ENCODE measurements at regions not wholly inside any gene's neighbourhood (a gene's known extent, or its start where the extent isn't known, plus 50 kb on each side); places are given as distances from the start of the nearest gene placed in this dataset.

GRCh38 chr5:179487145-179487544 lies 63.2 kb upstream of the RUFY1 start:
- H3K9me3 Mint-ChIP-seq, result no peaks in the 10 kb centered on the region
- TF ChIP-seq CTCF (IDR thresholded peaks at IDR 0.05), result no peak
- intact Hi-C loops (cut with micrococcal nuclease), result no loop called here
- no peak overlapping the region for H3K27ac Mint-ChIP-seq
- ATAC-seq (ENCODE audit: low read depth), result no peak
- H3K27me3 Mint-ChIP-seq, result peaks cover 4% of the 10 kb centered on the region
- ChIA-PET CTCF (no interaction called here), POLR2A (no interaction called here)
- no peaks in the 10 kb centered on the region for H3K4me1 Mint-ChIP-seq
- no peak for DNase-seq
- H3K36me3 Mint-ChIP-seq (ENCODE audit: low read depth), result no peaks in the 10 kb centered on the region
- H3K4me3 Mint-ChIP-seq, result no peak overlapping the region

GRCh38 chr5:179486596-179487051 lies 63.7 kb upstream of the RUFY1 start:
- ATAC-seq (ENCODE audit: low read depth) (no peak), DNase-seq (no peak)
- Mint-ChIP-seq H3K27me3 (peaks cover 4% of the 10 kb centered on the region), H3K36me3 (ENCODE audit: low read depth) (no peaks in the 10 kb centered on the region), H3K27ac (no peak overlapping the region), H3K9me3 (no peaks in the 10 kb centered on the region), H3K4me1 (no peaks in the 10 kb centered on the region), H3K4me3 (no peak overlapping the region)
- TF ChIP-seq CTCF (IDR thresholded peaks at IDR 0.05), result no peak
- intact Hi-C loops (cut with micrococcal nuclease), result no loop called here
- CTCF ChIA-PET, result no interaction called here
- POLR2A ChIA-PET, result no interaction called here

- no peak for ATAC-seq (ENCODE audit: low read depth)
- no peaks in the 10 kb centered on the region for H3K4me1 Mint-ChIP-seq
- H3K36me3 Mint-ChIP-seq (ENCODE audit: low read depth), result no peaks in the 10 kb centered on the region
- H3K4me3 Mint-ChIP-seq, result no peak overlapping the region
- no peak for TF ChIP-seq CTCF (IDR thresholded peaks at IDR 0.05)
- no peak for DNase-seq
- no peak overlapping the region for H3K27ac Mint-ChIP-seq
- ChIA-PET POLR2A (no interaction called here), CTCF (no interaction called here)
- no peaks in the 10 kb centered on the region for H3K9me3 Mint-ChIP-seq
- peaks cover 4% of the 10 kb centered on the region for H3K27me3 Mint-ChIP-seq
- intact Hi-C loops (cut with micrococcal nuclease), result no loop called here
Measured at GRCh38 chr5:179485845-179486575, 64.3 kb upstream of the RUFY1 start.

GRCh38 chr5:179484761-179485160 lies 65.6 kb upstream of the RUFY1 start:
- Mint-ChIP-seq H3K4me1 (no peaks in the 10 kb centered on the region), H3K36me3 (ENCODE audit: low read depth) (no peaks in the 10 kb centered on the region), H3K9me3 (peaks cover 1% of the 10 kb centered on the region), H3K27ac (no peak overlapping the region), H3K4me3 (no peak overlapping the region), H3K27me3 (peaks cover 4% of the 10 kb centered on the region)
- no peak for TF ChIP-seq CTCF (IDR thresholded peaks at IDR 0.05)
- ATAC-seq (ENCODE audit: low read depth), result no peak
- intact Hi-C loops (cut with micrococcal nuclease), result no loop called here
- ChIA-PET POLR2A (no interaction called here), CTCF (no interaction called here)
- no peak for DNase-seq

- H3K27me3 Mint-ChIP-seq, result peaks cover 4% of the 10 kb centered on the region
- H3K9me3 Mint-ChIP-seq, result peaks cover 2% of the 10 kb centered on the region
- ATAC-seq (ENCODE audit: low read depth), result no peak
- CTCF ChIA-PET, result no interaction called here
- TF ChIP-seq CTCF (IDR thresholded peaks at IDR 0.05), result no peak
- H3K4me3 Mint-ChIP-seq, result no peak overlapping the region
- H3K36me3 Mint-ChIP-seq (ENCODE audit: low read depth), result no peaks in the 10 kb centered on the region
- intact Hi-C loops (cut with micrococcal nuclease), result no loop called here
- DNase-seq, result no peak
- H3K27ac Mint-ChIP-seq, result no peak overlapping the region
- no peaks in the 10 kb centered on the region for H3K4me1 Mint-ChIP-seq
- POLR2A ChIA-PET, result no interaction called here
Measured at GRCh38 chr5:179484201-179484600, 66.2 kb upstream of the RUFY1 start.

Measured in activated B cell treated with CpG ODN at 0.5 μM for 24 hours (primary cell).